Effector memory CD8-positive, alpha-beta T cell (primary cell): ENCODE measurements at regions not wholly inside any gene's neighbourhood (a gene's known extent, or its start where the extent isn't known, plus 50 kb on each side); places are given as distances from the start of the nearest gene placed in this dataset.

ENCODE experiments used
- ATAC-seq: fragments of 150-1000 bp; cut with Tn5 transposase; replicated peaks from 2 replicates; pipeline ENCODE4 v1.10.0; 2021; ENCODE audit warnings: mild to moderate bottlenecking, moderate library complexity
- DNase-seq, 3 experiments: peaks; one replicate each; pipeline ENCODE4 v3.0.0; 2021
- H3K27ac Mint-ChIP-seq, 2 donors: one replicate each; pipeline ENCODE4 v1.8.0; 2022; ENCODE audit warnings: mild to moderate bottlenecking in 2 of 2, mixed read lengths in 2 of 2, moderate library complexity in 2 of 2
- H3K27me3 Mint-ChIP-seq, 2 donors: one replicate each; pipeline ENCODE4 v1.8.0; 2022; ENCODE audit warnings: mixed read lengths in 2 of 2
- H3K36me3 Mint-ChIP-seq: one replicate; pipeline ENCODE4 v1.8.0; 2022; ENCODE audit warnings: mild to moderate bottlenecking, moderate library complexity, mixed read lengths; ENCODE audit not compliant: insufficient read depth
- H3K4me1 Mint-ChIP-seq, 2 donors: one replicate each; pipeline ENCODE4 v1.8.0; 2022; ENCODE audit warnings: low read depth in 2 of 2, mixed read lengths in 2 of 2
- H3K4me3 Mint-ChIP-seq, 2 donors: one replicate each; pipeline ENCODE4 v1.8.0; 2022; ENCODE audit warnings: mild to moderate bottlenecking in 2 of 2, mixed read lengths in 2 of 2, moderate library complexity in 2 of 2
- H3K9me3 Mint-ChIP-seq, 2 donors: one replicate each; pipeline ENCODE4 v1.8.0; 2022; ENCODE audit warnings: mixed read lengths in 2 of 2

DNA sequence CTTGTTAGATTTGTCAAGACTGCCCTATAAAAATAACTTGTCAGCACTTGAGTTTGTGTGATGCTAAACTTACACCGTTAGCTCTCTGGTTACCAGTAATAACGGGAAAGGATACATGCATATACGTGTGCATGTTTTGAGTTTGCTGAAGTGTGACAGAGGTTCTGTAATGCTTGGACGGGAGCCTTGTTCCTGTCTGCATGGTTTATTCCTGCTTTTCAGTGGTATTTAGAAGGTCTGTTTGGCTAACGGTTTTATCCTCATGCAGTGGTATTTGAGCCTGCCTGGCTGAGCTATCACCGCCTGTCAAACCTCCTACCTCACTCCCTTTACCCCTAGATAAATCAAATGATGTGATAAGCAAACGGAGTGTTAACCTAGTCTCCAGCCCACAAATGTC is 305.6 kb downstream of the GALC start:
- Mint-ChIP-seq H3K4me3 (no peak overlapping the region), H3K27ac (no peak overlapping the region), H3K27me3 (no peaks in the 10 kb centered on the region), H3K9me3 (no peaks in the 10 kb centered on the region), H3K4me1 (no peaks in the 10 kb centered on the region), H3K36me3 (no peaks in the 10 kb centered on the region)
- no peak for ATAC-seq
- no peak for DNase-seq

DNA sequence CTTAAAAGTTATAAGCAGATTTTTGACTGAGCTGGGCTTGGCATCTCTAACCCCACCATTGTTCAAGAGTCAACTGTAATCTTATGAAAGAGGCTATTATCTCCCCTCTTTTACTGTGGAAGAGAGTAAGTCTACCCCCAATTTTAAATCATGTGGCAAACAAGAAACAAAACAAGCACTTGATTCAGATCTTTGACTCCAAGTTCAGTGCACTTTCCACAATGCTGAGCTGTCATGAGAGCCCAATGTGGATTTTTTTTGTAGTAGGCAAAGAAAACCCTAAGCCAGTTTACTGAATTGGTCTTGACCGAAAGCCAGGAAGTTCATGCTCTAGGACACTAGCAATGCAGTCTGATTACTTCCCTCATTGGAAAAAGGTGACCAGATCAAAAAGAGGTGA is 306.2 kb downstream of the GALC start:
- ATAC-seq (no peak), DNase-seq (no peak)
- Mint-ChIP-seq H3K27me3 (no peaks in the 10 kb centered on the region), H3K27ac (no peak overlapping the region), H3K4me1 (no peaks in the 10 kb centered on the region), H3K4me3 (no peak overlapping the region), H3K36me3 (no peaks in the 10 kb centered on the region), H3K9me3 (no peaks in the 10 kb centered on the region)

DNA sequence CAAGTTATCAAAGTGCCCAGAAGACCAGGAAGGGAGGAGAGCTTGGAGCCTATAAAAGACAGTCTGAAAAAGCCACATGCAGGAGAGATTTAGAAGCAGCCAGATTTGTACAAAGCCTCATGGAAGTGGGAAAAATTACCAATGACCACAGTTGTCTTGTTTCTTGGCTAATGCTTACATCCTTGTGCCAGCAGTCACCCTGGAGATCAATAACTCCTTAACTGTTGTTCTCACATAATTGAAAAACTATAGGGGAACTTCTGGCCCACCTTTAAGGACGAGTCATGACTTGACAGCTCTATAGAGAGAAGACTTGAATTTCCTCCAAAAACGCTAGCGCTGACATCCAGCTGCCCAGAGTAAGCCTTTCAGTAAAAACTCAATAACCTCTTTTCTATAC is 313.1 kb downstream of the GALC start:
- Mint-ChIP-seq H3K27ac (no peak overlapping the region), H3K9me3 (peaks cover 0 to 6% of the 10 kb centered on the region in 2 donors), H3K27me3 (no peaks in the 10 kb centered on the region), H3K4me1 (no peaks in the 10 kb centered on the region), H3K36me3 (no peaks in the 10 kb centered on the region), H3K4me3 (no peak overlapping the region)
- ATAC-seq (no peak), DNase-seq (no peak)

DNA sequence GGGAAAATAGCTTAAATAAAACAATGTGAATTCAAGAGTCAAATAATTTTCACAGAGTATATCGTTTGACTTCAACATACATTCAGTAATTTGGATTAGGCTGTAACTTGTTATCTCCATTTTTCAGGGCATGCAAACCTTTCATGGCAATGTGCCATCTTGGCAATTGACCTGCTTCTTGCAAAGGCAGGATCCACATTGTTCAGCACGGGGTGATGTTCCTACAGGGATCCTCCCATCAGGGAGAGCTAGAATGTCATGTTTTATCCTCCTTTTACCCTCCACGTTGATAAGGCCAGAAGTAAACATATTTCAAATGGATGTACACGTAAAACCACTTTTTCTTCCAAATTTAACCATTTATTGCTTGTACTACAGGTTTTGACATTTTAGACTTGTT is 314.4 kb downstream of the GALC start:
- Mint-ChIP-seq H3K4me1 (no peaks in the 10 kb centered on the region), H3K27me3 (no peaks in the 10 kb centered on the region), H3K9me3 (peaks cover 0 to 6% of the 10 kb centered on the region in 2 donors), H3K4me3 (no peak overlapping the region), H3K36me3 (no peaks in the 10 kb centered on the region), H3K27ac (no peak overlapping the region)
- DNase-seq: no peak
- no peak for ATAC-seq

DNA sequence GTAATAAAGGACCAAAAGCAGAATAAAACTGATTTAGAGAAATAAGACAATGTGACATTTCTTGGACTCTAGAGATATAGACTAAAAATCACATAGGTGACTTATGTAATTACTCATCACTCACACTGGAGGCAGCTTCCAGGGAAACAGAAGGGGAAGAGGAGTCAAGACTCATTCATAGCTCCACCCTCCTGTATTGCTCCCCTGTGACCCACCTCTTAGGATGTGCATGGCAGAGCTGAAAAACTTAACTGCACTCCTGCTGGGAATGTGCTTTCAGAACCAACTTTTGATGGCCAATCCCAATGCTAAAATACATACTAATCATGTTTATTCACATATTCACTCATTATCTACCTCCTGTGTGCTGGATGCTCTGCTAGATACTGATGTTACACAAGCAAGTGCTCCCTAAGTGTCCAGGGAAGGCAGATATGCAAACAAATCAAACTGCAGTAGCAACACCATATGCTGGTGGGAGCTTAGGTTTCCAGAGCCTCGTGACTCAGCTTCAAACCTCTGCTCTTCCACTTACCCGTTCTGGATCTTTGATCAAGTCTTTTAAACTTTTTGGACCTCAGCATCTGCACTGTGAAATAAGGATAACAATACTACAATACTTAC is 316.1 kb downstream of the GALC start:
- Mint-ChIP-seq H3K4me3 (no peak overlapping the region), H3K27ac (no peak overlapping the region), H3K4me1 (no peaks in the 10 kb centered on the region), H3K36me3 (no peaks in the 10 kb centered on the region), H3K27me3 (no peaks in the 10 kb centered on the region), H3K9me3 (peaks cover 0 to 6% of the 10 kb centered on the region in 2 donors)
- DNase-seq: no peak
- ATAC-seq: no peak

DNA sequence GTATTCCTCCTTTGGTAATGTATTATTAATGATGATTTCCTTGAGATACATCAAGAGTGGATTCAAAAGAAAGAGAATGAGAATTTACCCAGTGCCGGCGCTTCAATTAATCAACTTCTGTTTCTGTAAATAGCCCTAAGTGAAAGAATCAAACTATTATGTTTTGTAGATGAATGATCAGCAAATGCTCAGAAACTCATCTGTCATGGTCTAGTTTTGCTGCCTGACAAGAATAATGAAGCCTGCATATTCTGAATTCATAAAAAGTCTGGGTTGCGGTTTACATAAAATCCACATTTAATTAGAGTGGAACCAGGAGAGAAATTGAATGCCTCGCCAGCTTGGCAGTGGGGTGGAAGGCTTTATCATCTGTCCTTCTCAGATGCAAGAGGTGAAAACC is 325.3 kb downstream of the GALC start:
- ATAC-seq (no peak), DNase-seq (no peak)
- no peak overlapping the region for H3K27ac Mint-ChIP-seq
- H3K9me3 Mint-ChIP-seq: peaks cover 6 to 16% of the 10 kb centered on the region in 2 donors
- H3K36me3 Mint-ChIP-seq: no peaks in the 10 kb centered on the region
- H3K27me3 Mint-ChIP-seq: no peaks in the 10 kb centered on the region
- H3K4me1 Mint-ChIP-seq: no peaks in the 10 kb centered on the region
- no peak overlapping the region for H3K4me3 Mint-ChIP-seq

DNA sequence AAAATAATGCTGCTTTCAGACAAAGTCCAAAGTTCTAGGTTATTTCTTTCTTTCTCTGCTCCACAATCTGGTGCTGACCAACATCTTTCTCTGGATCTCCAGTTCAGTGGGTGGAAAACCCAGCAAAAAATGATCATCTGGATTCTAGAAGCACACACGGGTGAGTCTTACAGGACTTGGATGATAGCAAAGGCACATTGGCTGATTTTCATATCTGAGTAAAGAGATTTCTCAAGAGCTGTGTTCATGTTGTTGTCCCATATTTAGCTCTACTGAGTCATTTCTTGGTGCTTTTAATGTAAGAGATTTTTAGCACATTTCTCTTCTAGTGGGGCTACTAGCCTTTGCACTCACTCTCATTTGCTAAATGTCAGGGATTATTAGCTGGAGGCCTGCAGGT is 336.7 kb downstream of the GALC start:
- H3K36me3 Mint-ChIP-seq: no peaks in the 10 kb centered on the region
- H3K4me3 Mint-ChIP-seq: no peak overlapping the region
- H3K4me1 Mint-ChIP-seq: no peaks in the 10 kb centered on the region
- no peak for ATAC-seq
- no peak for DNase-seq
- H3K27me3 Mint-ChIP-seq: no peaks in the 10 kb centered on the region
- peaks cover 5 to 8% of the 10 kb centered on the region in 2 donors for H3K9me3 Mint-ChIP-seq
- no peak overlapping the region for H3K27ac Mint-ChIP-seq

DNA sequence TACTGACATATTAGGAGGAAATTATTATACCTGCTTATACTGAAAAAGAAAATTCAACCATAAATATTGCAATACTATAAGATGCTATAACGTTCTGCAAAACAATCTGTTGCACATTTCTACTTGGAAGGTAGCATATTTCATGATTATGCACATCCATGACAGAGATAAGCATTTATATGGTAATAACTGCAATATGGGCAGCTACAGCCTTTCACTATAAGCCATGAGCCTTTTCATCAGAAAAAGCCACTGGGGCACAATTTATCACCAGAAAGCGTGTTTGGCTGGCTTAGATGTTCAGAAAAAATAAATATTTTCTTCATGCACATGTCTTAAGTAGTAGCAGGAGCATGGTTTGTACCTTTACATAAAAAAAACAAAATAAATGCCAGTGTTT is 340.7 kb downstream of the GALC start:
- no peaks in the 10 kb centered on the region for H3K4me1 Mint-ChIP-seq
- no peaks in the 10 kb centered on the region for H3K36me3 Mint-ChIP-seq
- peaks cover 8 to 24% of the 10 kb centered on the region in 2 donors for H3K9me3 Mint-ChIP-seq
- no peaks in the 10 kb centered on the region for H3K27me3 Mint-ChIP-seq
- ATAC-seq: no peak
- no peak for DNase-seq
- no peak overlapping the region for H3K4me3 Mint-ChIP-seq
- no peak overlapping the region for H3K27ac Mint-ChIP-seq

DNA sequence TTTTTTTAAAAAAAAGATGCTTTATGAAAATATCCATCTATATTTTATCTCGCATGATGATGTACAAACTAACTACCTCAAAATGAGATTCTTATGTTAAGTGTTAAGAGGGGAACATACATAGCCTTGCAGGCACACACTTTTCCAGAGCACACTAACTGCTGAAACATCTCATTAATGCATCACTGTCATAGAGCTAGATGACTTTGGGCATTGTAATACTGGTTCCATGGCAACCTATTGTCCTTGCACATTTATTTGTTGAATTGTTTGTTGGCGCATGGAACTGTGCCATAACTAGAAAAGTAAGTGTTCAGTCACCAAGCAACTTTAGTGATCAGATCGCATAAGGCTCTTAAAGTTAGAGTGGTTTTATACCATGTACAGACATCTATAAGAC is 348.3 kb downstream of the GALC start:
- Mint-ChIP-seq H3K9me3 (peaks cover 9 to 16% of the 10 kb centered on the region in 2 donors), H3K27ac (no peak overlapping the region), H3K4me3 (no peak overlapping the region), H3K27me3 (no peaks in the 10 kb centered on the region), H3K36me3 (no peaks in the 10 kb centered on the region), H3K4me1 (no peaks in the 10 kb centered on the region)
- DNase-seq: no peak
- no peak for ATAC-seq

DNA sequence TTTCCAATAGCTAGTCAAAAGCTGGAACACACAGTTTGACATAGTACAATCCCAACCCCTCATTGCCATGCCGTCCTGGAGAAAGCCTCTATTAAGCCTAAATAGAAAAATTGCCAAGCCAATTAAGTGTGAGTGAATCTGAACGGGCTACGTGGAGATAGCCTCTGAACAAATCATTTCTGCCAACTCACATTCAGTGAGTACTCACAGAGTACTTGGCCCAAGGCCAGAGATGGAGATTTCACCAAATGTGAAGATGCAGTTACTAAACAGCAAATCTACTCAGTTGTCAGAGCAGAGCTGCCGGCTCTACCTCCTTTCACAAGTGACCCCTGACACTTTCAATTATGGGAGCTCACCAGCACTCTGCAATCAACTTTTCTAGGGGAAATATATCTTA is 350.0 kb downstream of the GALC start:
- Mint-ChIP-seq H3K36me3 (no peaks in the 10 kb centered on the region), H3K4me3 (no peak overlapping the region), H3K27me3 (no peaks in the 10 kb centered on the region), H3K4me1 (no peaks in the 10 kb centered on the region), H3K9me3 (peaks cover 2 to 5% of the 10 kb centered on the region in 2 donors), H3K27ac (no peak overlapping the region)
- ATAC-seq (no peak), DNase-seq (no peak)

DNA sequence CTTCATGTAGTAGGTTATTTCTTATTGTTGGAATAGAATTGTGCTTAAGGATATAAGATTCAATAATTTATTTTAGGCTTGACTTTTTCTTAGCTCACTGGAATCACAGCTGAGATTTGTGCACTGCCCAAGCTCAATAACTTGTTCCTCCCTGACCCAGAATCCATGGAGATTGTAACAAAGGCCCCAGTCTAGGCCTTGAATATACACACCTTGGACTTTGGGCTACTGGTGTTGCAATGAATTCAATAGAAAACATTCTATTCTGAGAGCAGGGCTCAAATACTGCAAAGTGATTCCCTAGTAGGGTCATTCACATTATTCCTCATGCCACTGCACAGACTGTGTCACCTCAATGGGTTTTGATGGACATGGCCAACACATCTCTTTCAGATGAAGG is 352.4 kb downstream of the GALC start:
- Mint-ChIP-seq H3K27ac (no peak overlapping the region), H3K36me3 (no peaks in the 10 kb centered on the region), H3K27me3 (no peaks in the 10 kb centered on the region), H3K4me3 (no peak overlapping the region), H3K9me3 (peaks cover 5 to 8% of the 10 kb centered on the region in 2 donors), H3K4me1 (no peaks in the 10 kb centered on the region)
- no peak for DNase-seq
- ATAC-seq: no peak

DNA sequence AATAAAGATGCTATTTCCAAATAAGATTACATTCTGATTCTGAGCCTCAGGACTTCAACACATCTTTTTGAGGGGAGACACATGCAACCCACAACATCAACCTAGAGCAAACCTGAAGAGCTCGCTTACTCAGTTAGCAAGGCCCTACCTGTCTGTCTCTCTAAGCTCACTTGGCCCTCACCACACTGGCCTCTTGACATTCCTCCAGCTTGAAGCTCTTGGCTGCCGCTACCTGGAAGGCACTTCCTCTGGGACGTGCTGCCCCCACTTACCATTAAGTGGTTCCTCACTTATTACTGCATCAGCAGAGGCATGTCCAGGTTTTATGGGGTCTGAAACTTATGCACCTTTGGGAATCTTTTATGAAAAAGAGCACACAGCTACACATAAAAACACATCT is 354.8 kb downstream of the GALC start:
- no peak for DNase-seq
- no peaks in the 10 kb centered on the region for H3K27me3 Mint-ChIP-seq
- no peak overlapping the region for H3K27ac Mint-ChIP-seq
- no peak overlapping the region for H3K4me3 Mint-ChIP-seq
- peaks cover 6 to 8% of the 10 kb centered on the region in 2 donors for H3K9me3 Mint-ChIP-seq
- no peak for ATAC-seq
- no peaks in the 10 kb centered on the region for H3K36me3 Mint-ChIP-seq
- no peaks in the 10 kb centered on the region for H3K4me1 Mint-ChIP-seq

DNA sequence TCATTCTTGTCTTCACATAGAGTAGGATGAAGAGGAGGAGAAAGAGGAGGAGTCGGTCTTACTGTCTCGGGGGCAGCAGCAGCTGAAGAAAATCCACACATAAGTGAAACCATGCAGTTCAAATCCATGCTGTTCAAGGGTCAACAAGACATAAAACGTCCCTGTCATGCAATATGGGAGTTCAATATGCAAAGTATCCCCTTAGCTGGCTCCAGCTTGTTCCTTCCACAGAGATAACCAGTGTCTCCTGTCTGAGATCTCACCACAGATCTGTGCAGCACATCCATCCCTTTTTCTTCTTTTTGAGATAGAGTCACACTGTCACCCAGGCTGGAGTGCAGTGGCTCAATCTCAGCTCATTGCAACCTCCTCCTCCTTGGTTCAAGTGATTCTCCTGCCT is 357.5 kb downstream of the GALC start:
- Mint-ChIP-seq H3K4me1 (no peaks in the 10 kb centered on the region), H3K27ac (no peak overlapping the region), H3K4me3 (no peak overlapping the region), H3K9me3 (peaks cover 6 to 8% of the 10 kb centered on the region in 2 donors), H3K27me3 (no peaks in the 10 kb centered on the region), H3K36me3 (no peaks in the 10 kb centered on the region)
- ATAC-seq (no peak), DNase-seq (no peak)

DNA sequence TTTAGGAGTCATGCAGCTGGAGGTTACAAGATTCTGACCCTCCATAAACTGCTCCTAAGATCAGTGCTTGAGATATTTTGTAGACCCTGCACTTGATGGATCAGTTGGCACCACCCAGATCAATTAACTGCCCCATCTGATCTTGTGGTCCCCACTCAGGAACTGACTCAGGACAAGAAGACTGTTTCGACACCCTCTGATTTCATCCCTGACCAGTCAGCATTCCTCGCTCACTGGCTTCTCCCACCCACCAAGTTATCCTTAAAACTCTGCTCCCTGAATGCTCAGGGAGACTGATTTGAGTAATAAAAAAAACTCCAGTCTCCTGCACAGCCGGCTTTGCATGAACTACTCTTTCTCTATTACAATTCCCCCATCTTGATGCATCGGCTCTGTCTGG is 360.2 kb downstream of the GALC start:
- no peak for ATAC-seq
- H3K27me3 Mint-ChIP-seq: no peaks in the 10 kb centered on the region
- H3K36me3 Mint-ChIP-seq: no peaks in the 10 kb centered on the region
- H3K4me1 Mint-ChIP-seq: no peaks in the 10 kb centered on the region
- DNase-seq: no peak
- no peak overlapping the region for H3K4me3 Mint-ChIP-seq
- no peak overlapping the region for H3K27ac Mint-ChIP-seq
- peaks cover 6 to 8% of the 10 kb centered on the region in 2 donors for H3K9me3 Mint-ChIP-seq

DNA sequence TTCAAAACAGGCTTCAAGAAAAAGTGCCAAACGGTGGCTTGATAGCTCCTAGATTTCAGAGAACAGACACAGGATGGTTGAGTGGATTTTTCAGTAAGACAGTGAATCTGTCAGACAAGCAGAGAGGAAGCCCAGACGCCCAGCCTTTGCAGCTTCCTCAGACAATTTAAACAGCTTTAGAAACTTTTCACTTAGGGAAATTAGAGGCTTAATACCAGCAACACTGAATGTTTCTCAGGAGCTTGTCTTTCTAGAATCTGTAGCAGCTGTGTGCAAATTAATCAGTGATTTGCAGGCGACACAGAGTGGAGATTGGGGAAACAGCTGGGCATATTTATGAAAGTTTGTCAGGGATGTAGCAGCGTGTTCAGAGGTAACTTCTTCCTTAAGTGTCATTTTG is 362.1 kb downstream of the GALC start:
- no peak for ATAC-seq

More for the DNA sequence above, 362.1 kb downstream of the GALC start:
- DNase-seq: no peak
- Mint-ChIP-seq H3K27me3 (no peaks in the 10 kb centered on the region), H3K4me1 (no peaks in the 10 kb centered on the region), H3K27ac (no peak overlapping the region), H3K4me3 (no peak overlapping the region), H3K9me3 (peaks cover 6% of the 10 kb centered on the region in 2 donors), H3K36me3 (no peaks in the 10 kb centered on the region)
